ENCODE measurements at regions not wholly inside any gene's neighbourhood (a gene's known extent, or its start where the extent isn't known, plus 50 kb on each side); places are given as distances from the start of the nearest gene placed in this dataset.

DNA sequence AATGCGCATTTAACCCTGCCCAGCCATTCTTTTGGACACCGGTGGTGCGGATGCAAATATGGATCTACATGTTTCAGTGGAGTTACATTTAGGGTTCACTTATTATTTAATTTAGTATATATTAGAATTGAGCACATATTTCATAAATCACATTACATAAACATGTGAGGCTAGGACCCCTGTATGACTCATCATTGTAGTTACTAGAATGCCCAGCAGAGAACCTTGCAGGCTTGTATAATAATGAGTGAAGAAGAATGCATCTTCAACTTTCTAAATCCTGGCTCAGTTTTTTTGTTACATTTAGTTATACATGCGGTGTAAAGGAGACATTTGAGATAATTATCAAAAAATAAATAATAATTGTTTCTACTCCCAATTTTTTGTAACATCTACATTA lies 369.0 kb downstream of the ATP23 start:
- no peaks in the 10 kb centered on the region for H3K36me3 ChIP-seq (ENCODE audit: control insufficient read depth in 2 of 2, insufficient read depth in 2 of 2, low read length in 1 of 2)
- H3K27me3 ChIP-seq (ENCODE audit: control insufficient read depth in 2 of 2, insufficient read depth in 1 of 2, low read length in 1 of 2), result no peaks in the 10 kb centered on the region
- no peak overlapping the region for H3K27ac ChIP-seq (ENCODE audit: low read depth in 1 of 2, low read length in 1 of 2)
- H3K4me3 ChIP-seq (ENCODE audit: low read length in 2 of 2), result no peak overlapping the region
- no peaks in the 10 kb centered on the region for H3K4me1 ChIP-seq (ENCODE audit: control insufficient read depth in 2 of 2, insufficient read depth in 2 of 2, low read length in 2 of 2)
- 97% methylated on average over 4 of the region's 4 CpGs for WGBS
- H3K9me3 ChIP-seq (ENCODE audit: control insufficient read depth in 2 of 2, insufficient read depth in 1 of 2, low read length in 1 of 2), result no peaks in the 10 kb centered on the region
- DNase-seq (ENCODE audit: low read depth in 6 of 9, low spot score in 9 of 9), result no peak

GRCh38 chr12:58310809-58311622 lies 369.6 kb downstream of the ATP23 start:
- H3K4me1 ChIP-seq (ENCODE audit: control insufficient read depth in 2 of 2, insufficient read depth in 2 of 2, low read length in 2 of 2), result no peaks in the 10 kb centered on the region
- H3K27me3 ChIP-seq (ENCODE audit: control insufficient read depth in 2 of 2, insufficient read depth in 1 of 2, low read length in 1 of 2), result no peaks in the 10 kb centered on the region
- H3K27ac ChIP-seq (ENCODE audit: low read depth in 1 of 2, low read length in 1 of 2), result no peak overlapping the region
- no peaks in the 10 kb centered on the region for H3K36me3 ChIP-seq (ENCODE audit: control insufficient read depth in 2 of 2, insufficient read depth in 2 of 2, low read length in 1 of 2)
- no peaks in the 10 kb centered on the region for H3K9me3 ChIP-seq (ENCODE audit: control insufficient read depth in 2 of 2, insufficient read depth in 1 of 2, low read length in 1 of 2)
- H3K4me3 ChIP-seq (ENCODE audit: low read length in 2 of 2), result no peak overlapping the region
- 90% methylated on average over 5 of the region's 5 CpGs for WGBS
- no peak for DNase-seq (ENCODE audit: low read depth in 6 of 9, low spot score in 9 of 9)

DNA sequence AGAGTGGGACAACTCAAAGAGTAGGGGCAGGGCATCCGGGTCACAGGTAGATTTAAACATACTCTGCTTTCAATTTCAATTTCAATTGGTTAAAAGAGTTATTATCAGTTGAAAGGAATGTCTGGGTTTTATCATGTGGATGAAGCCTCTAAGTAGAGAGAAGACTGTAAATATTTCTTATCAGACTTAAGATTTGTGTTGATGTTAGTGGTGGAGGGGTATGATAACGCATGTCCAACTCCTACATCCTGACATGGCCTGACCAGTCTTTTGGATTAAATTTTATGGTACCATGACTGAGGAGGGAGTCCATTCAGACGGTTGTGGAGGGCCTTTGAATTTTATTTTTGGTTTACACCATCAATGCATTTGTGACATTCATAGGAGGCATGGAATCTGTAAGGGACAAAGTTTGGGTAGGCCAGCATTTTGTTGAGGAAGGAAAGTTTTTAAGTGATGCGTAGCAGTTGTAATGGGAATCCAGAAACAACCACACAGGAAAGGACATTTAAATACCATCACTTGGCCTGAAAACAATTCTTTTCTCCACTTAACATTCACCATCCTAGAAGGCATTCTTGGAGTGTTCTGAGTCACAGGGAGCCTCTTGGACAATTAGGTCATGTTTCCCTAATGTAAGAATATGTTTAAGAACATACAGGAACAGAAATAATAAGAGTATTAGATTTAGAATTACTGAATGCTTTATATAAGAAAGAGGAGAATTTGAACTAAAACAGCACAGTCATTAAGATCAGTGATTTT lies 371.9 kb downstream of the ATP23 start:
- Histone ChIP-seq H3K4me3 (ENCODE audit: low read length in 2 of 2) (no peak overlapping the region), H3K27ac (ENCODE audit: low read depth in 1 of 2, low read length in 1 of 2) (no peak overlapping the region), H3K27me3 (ENCODE audit: control insufficient read depth in 2 of 2, insufficient read depth in 1 of 2, low read length in 1 of 2) (no peaks in the 10 kb centered on the region), H3K4me1 (ENCODE audit: control insufficient read depth in 2 of 2, insufficient read depth in 2 of 2, low read length in 2 of 2) (no peaks in the 10 kb centered on the region), H3K36me3 (ENCODE audit: control insufficient read depth in 2 of 2, insufficient read depth in 2 of 2, low read length in 1 of 2) (no peaks in the 10 kb centered on the region), H3K9me3 (ENCODE audit: control insufficient read depth in 2 of 2, insufficient read depth in 1 of 2, low read length in 1 of 2) (no peaks in the 10 kb centered on the region)
- no peak for DNase-seq (ENCODE audit: low read depth in 6 of 9, low spot score in 9 of 9)
- 94% methylated on average over 4 of the region's 4 CpGs for WGBS

DNA sequence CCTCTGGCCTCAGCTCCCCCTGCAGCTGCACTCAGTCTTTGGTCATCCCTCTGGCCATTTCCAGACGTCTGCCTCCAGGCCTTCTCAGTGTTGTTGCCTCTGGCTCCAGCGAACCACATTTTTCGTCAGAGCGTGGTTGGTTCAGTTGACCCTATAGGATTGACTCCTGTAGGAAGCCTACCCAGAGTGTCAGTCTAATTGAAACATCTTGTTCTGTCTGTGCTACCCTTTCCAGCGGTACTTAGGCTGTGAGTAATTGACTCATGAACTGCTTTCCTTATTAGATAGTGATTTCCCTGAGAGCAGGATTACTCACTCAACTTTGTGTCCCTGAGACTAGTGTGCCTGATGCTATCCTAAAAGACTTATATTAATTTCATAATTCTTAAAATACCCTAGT lies 373.2 kb downstream of the ATP23 start:
- WGBS, result 96% methylated on average over 5 of the region's 5 CpGs
- H3K27ac ChIP-seq (ENCODE audit: low read depth in 1 of 2, low read length in 1 of 2), result no peak overlapping the region
- no peak for DNase-seq (ENCODE audit: low read depth in 6 of 9, low spot score in 9 of 9)
- H3K4me1 ChIP-seq (ENCODE audit: control insufficient read depth in 2 of 2, insufficient read depth in 2 of 2, low read length in 2 of 2), result no peaks in the 10 kb centered on the region
- no peaks in the 10 kb centered on the region for H3K36me3 ChIP-seq (ENCODE audit: control insufficient read depth in 2 of 2, insufficient read depth in 2 of 2, low read length in 1 of 2)
- no peak overlapping the region for H3K4me3 ChIP-seq (ENCODE audit: low read length in 2 of 2)
- no peaks in the 10 kb centered on the region for H3K27me3 ChIP-seq (ENCODE audit: control insufficient read depth in 2 of 2, insufficient read depth in 1 of 2, low read length in 1 of 2)
- no peaks in the 10 kb centered on the region for H3K9me3 ChIP-seq (ENCODE audit: control insufficient read depth in 2 of 2, insufficient read depth in 1 of 2, low read length in 1 of 2)

GRCh38 chr12:58316926-58317325 lies 375.6 kb downstream of the ATP23 start:
- Histone ChIP-seq H3K36me3 (ENCODE audit: control insufficient read depth in 2 of 2, insufficient read depth in 2 of 2, low read length in 1 of 2) (no peaks in the 10 kb centered on the region), H3K9me3 (ENCODE audit: control insufficient read depth in 2 of 2, insufficient read depth in 1 of 2, low read length in 1 of 2) (no peaks in the 10 kb centered on the region), H3K4me3 (ENCODE audit: low read length in 2 of 2) (no peak overlapping the region), H3K27me3 (ENCODE audit: control insufficient read depth in 2 of 2, insufficient read depth in 1 of 2, low read length in 1 of 2) (no peaks in the 10 kb centered on the region), H3K27ac (ENCODE audit: low read depth in 1 of 2, low read length in 1 of 2) (no peak overlapping the region), H3K4me1 (ENCODE audit: control insufficient read depth in 2 of 2, insufficient read depth in 2 of 2, low read length in 2 of 2) (no peaks in the 10 kb centered on the region)
- 96% methylated on average over 2 of the region's 2 CpGs for WGBS
- DNase-seq (ENCODE audit: low read depth in 6 of 9, low spot score in 9 of 9), result no peak

DNA sequence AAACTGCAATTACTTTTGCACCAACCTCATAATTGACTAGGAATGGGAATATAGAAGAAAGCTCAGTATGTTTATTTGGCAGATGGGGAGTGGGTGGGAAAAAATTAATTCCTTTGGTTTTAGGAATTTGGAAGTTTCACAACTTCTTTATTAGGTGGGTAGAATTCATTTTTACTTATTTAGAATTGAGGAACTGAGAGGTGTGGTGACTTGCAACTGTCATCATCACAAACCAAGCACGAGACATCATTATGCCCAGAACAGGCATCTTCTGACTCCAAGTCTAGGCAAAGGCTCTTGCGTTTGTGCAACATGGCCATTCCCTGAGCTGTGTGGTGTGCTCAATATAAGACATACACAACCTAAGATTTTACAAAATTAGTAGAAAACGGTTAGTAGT lies 380.0 kb downstream of the ATP23 start:
- no peaks in the 10 kb centered on the region for H3K27me3 ChIP-seq (ENCODE audit: control insufficient read depth in 2 of 2, insufficient read depth in 1 of 2, low read length in 1 of 2)
- 91% methylated on average over 3 of the region's 3 CpGs for WGBS
- no peaks in the 10 kb centered on the region for H3K4me1 ChIP-seq (ENCODE audit: control insufficient read depth in 2 of 2, insufficient read depth in 2 of 2, low read length in 2 of 2)

GRCh38 chr12:58323676-58324075 lies 382.3 kb downstream of the ATP23 start:
- Histone ChIP-seq H3K27me3 (ENCODE audit: control insufficient read depth in 2 of 2, insufficient read depth in 1 of 2, low read length in 1 of 2) (no peaks in the 10 kb centered on the region), H3K36me3 (ENCODE audit: control insufficient read depth in 2 of 2, insufficient read depth in 2 of 2, low read length in 1 of 2) (no peaks in the 10 kb centered on the region), H3K27ac (ENCODE audit: low read depth in 1 of 2, low read length in 1 of 2) (no peak overlapping the region), H3K9me3 (ENCODE audit: control insufficient read depth in 2 of 2, insufficient read depth in 1 of 2, low read length in 1 of 2) (no peaks in the 10 kb centered on the region), H3K4me3 (ENCODE audit: low read length in 2 of 2) (no peak overlapping the region), H3K4me1 (ENCODE audit: control insufficient read depth in 2 of 2, insufficient read depth in 2 of 2, low read length in 2 of 2) (no peaks in the 10 kb centered on the region)
- DNase-seq (ENCODE audit: low read depth in 6 of 9, low spot score in 9 of 9), result no peak
- 93% methylated on average over 3 of the region's 3 CpGs for WGBS

More for the DNA sequence above, 380.0 kb downstream of the ATP23 start:
- no peak for DNase-seq (ENCODE audit: low read depth in 6 of 9, low spot score in 9 of 9)
- H3K4me3 ChIP-seq (ENCODE audit: low read length in 2 of 2), result no peak overlapping the region
- H3K27ac ChIP-seq (ENCODE audit: low read depth in 1 of 2, low read length in 1 of 2), result no peak overlapping the region
- H3K36me3 ChIP-seq (ENCODE audit: control insufficient read depth in 2 of 2, insufficient read depth in 2 of 2, low read length in 1 of 2), result no peaks in the 10 kb centered on the region
- H3K9me3 ChIP-seq (ENCODE audit: control insufficient read depth in 2 of 2, insufficient read depth in 1 of 2, low read length in 1 of 2), result no peaks in the 10 kb centered on the region

GRCh38 chr12:58325561-58325960 lies 384.2 kb downstream of the ATP23 start:
- Histone ChIP-seq H3K4me1 (ENCODE audit: control insufficient read depth in 2 of 2, insufficient read depth in 2 of 2, low read length in 2 of 2) (no peaks in the 10 kb centered on the region), H3K4me3 (ENCODE audit: low read length in 2 of 2) (no peak overlapping the region), H3K27ac (ENCODE audit: low read depth in 1 of 2, low read length in 1 of 2) (no peak overlapping the region), H3K36me3 (ENCODE audit: control insufficient read depth in 2 of 2, insufficient read depth in 2 of 2, low read length in 1 of 2) (no peaks in the 10 kb centered on the region), H3K9me3 (ENCODE audit: control insufficient read depth in 2 of 2, insufficient read depth in 1 of 2, low read length in 1 of 2) (no peaks in the 10 kb centered on the region), H3K27me3 (ENCODE audit: control insufficient read depth in 2 of 2, insufficient read depth in 1 of 2, low read length in 1 of 2) (no peaks in the 10 kb centered on the region)
- DNase-seq (ENCODE audit: low read depth in 6 of 9, low spot score in 9 of 9), result no peak
- 87% methylated on average over 1 of the region's 1 CpG for WGBS

DNA sequence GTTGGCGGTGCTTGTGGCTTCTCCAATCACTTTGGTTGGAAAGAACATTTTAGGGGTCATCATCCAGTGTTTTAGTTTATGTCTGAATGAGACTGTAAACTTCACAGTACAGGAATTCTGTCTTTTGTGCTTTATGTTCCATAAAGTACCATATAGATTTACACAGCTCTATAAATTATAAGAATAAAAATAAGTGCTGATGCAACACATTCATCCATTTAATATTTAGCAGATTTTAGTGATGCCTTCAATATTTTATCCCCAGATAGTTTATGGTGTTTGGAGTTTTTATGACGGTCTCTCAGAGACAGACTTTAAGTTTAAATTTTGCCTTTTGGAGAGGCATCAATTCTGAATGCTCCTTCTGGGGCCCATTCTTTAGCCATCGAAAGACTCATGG lies 385.2 kb downstream of the ATP23 start:
- no peak overlapping the region for H3K4me3 ChIP-seq (ENCODE audit: low read length in 2 of 2)
- no peaks in the 10 kb centered on the region for H3K9me3 ChIP-seq (ENCODE audit: control insufficient read depth in 2 of 2, insufficient read depth in 1 of 2, low read length in 1 of 2)
- H3K27me3 ChIP-seq (ENCODE audit: control insufficient read depth in 2 of 2, insufficient read depth in 1 of 2, low read length in 1 of 2), result no peaks in the 10 kb centered on the region
- no peak for DNase-seq (ENCODE audit: low read depth in 6 of 9, low spot score in 9 of 9)
- no peaks in the 10 kb centered on the region for H3K36me3 ChIP-seq (ENCODE audit: control insufficient read depth in 2 of 2, insufficient read depth in 2 of 2, low read length in 1 of 2)
- WGBS, result 91% methylated on average over 3 of the region's 3 CpGs
- H3K4me1 ChIP-seq (ENCODE audit: control insufficient read depth in 2 of 2, insufficient read depth in 2 of 2, low read length in 2 of 2), result no peaks in the 10 kb centered on the region
- H3K27ac ChIP-seq (ENCODE audit: low read depth in 1 of 2, low read length in 1 of 2), result no peak overlapping the region

Data from thymus (tissue), 11 donors.